ENCODE measurements at regions not wholly inside any gene's neighbourhood (a gene's known extent, or its start where the extent isn't known, plus 50 kb on each side); places are given as distances from the start of the nearest gene placed in this dataset.
"Not testable (repeated sequence)": the region's sequence is repeated elsewhere in the genome, so short reads cannot be mapped to it uniquely, and the experiment has no call there.

DNA sequence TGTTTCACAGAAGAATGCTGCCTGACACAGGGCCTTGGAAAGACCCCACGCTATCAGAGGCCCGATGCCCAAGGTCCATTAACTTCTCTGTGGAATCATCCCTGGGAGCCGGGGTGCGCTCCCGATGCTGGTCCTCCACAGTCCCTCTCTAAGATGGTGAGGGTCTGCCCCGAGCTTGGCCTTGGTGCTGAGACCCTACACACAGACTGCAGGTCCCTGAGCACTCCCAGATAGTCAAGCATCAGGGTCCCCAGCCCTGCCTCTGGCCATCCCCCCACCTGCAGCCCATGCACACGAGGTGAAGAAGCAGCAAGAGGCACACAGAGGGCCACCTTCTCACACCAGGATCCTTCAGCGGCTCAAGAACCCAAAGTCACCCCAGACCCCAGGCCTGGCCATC, 263.3 kb downstream of the MYCN start:
- DNase-seq (ENCODE audit: low spot score): no peak

DNA sequence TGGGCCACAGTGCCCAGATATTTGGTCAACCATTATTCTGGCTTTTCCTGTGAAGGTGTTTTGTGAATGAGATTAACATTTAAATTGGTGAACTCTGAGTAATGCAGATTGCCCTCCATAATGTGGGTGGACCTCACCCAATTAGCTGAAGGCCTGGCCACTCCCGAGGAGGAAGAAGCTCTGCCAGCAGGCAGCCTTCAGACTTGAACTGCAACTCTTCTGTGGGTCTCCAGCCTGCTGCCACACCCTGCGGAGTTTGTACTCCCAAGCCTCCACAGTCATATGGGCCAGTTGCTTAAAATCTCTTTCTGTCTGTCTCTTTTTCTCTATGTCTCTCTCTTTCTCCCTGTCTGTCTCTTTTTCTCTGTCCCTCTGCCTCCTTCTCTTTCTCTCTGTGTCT, 262.7 kb downstream of the MYCN start:
- no peak for DNase-seq (ENCODE audit: low spot score)

DNA sequence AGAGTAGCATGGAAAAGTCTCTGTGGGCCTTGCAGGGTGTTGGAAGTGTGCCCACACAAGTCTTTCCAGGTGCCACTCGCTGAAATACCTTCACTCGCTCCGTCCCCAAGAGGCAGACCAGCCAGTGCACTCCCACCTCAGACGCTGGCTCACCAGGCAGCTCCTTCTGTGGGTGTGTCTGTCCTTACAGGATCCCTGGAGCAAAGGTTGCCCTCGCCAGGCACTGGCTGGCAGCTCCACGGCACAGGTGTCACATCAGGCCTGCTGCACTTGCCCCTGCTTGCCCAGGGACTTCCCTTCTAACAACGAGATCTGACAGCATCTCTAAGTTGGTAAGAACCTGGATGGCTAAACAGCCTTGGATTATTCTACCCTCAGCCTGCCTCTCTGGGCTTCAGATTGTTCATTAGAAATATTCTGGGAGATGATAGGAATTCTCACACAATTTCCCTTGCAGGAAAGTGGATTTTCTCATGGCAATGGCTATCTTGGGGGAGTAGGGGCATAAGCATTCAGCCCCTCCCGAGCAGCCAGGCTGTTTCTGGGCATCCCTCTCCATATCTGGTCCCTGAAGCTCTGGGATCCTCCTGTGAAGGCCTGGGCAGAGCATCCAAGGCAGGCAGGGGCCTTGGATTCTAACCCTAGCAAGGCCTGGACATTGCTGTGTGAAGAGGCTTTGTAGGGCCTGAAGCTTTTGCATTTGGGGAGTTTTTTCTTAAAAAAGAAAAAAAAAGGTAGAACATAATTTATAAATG, 262.1 kb downstream of the MYCN start:
- no peak for DNase-seq (ENCODE audit: low spot score)

DNA sequence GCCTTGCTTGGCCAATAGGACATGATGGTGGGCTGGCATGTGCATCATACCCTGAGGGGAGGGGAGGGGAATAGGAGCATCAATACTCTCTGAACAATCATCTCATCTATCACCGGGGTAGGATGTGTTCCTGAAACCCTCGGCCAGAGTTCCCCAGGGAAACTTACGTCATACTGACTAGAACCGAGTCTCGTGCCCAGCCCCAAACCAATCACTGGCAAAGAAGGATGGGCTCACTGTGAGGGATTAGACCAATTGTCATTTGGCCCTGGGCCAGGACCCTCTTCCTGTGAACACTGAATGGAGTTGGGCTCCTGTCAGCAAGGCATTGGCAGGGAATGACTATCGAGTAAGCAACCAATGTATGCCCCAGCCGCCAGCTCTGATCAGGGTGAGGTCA, 261.5 kb downstream of the MYCN start:
- DNase-seq (ENCODE audit: low spot score): no peak

DNA sequence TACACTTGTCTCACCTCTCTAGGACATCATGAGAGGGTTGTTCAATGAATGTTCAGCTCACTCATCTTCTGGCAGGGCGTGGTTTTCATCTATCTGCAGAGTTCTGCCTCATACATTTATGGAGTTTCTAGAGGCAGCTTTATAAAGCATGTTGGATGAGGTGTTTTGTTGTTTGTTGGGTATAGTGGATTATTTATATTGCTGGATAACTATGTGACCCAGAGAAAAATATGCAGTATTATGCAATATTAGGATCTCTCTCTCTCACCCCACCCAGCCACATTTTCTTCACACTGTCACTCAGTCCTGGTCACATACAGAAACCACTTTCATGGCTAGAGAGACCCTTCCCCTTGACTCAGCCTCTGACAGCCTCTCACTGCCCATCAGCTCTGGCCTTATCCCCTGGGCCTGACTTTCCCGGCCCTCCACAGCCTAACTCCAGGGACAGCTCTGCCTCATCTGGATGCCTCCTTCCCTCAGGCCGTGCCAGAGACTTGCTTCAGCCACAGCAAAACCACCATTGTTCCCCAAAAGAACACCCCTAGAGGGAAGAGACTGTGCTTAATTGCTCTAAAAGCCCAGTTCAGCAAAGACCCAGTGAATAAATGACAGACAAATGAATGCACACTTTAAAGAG, 260.3 kb downstream of the MYCN start:
- DNase-seq (ENCODE audit: low spot score): no peak

DNA sequence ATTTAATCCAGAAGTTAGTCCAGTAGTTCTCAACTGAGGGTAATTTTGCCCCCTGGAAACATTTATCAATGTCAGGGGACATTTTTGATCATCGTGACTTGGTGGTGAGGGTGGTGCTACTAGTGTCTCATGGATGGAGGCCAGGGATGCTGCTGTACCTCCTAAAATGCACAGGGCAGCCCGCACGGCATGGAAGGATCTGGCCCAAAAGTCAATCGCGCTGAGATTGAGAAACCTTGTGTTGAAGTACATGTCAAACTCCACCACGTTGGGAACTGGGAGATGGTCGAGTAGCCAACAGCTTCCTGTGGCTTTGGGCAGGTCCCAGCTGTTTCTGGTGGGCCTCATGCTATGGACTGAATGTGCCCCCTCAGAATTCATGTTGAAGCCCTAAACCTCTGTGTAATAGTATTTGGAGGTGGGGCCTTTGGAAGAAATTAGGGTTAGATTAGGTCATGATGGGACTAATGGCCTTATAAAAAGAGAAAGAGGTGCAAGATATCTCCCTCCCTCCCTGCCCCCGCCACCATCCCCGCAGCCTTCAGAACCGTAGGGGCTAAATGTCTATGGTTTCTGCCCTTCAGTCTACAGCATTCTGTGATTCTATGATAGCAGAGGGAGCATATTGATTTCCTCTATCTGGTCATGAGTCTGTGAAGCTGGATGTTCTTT, 259.7 kb downstream of the MYCN start:
- no peak for DNase-seq (ENCODE audit: low spot score)

DNA sequence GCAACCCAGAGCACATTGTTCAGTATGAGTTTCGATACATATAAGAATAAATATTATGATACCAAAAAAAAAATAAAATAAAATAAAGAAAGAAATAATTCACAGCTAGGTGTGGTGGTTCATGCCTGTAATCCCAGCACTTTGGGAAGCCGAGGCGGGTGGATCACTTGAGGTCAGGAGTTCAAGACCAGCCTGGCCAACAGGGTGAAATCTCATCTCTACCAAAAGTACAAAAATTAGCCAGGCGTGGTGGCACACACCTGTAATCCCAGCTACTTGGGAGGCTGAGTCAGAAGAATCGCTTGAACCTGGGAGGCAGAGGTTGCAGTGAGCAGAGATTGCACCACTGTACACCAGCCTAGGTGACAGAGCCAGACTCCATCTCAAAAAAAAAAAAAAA, 258.9 kb downstream of the MYCN start:
- DNase-seq (ENCODE audit: low spot score): not testable (repeated sequence)

DNA sequence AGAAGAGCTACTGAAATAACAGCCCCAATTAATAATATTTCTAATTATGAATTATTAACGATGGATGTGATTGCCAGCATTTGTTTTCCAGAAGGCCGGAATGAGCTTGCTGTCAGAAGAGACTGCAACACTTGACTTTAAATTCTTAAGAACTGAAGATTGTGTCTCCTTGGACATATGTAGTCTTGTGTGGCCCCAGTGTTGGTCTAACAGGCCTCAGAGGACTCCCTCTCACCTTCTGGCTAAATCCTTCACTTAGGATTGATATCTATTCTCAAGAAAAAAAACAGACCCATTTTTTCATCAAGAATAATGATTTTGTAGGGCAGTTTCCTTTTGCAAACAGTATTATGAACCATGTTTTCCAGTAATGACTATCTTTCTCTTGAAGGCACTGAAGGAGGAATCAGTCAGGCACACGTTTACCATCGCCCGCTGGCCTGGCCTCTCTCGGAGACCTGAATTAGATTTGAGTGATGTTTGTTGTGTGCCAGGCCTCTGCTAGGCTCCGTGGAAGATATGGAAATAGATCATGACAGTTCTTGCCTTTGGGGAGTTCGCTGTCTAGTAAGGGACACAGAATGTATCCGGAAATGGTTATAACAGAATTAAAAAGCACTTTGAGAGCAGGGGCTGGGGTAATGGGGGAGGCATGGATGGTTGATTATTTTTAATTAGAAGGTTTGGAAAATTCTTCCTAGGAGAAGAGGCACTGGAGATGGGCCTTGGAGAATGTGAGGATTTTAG, 258.0 kb downstream of the MYCN start:
- no peak for DNase-seq (ENCODE audit: low spot score)

DNA sequence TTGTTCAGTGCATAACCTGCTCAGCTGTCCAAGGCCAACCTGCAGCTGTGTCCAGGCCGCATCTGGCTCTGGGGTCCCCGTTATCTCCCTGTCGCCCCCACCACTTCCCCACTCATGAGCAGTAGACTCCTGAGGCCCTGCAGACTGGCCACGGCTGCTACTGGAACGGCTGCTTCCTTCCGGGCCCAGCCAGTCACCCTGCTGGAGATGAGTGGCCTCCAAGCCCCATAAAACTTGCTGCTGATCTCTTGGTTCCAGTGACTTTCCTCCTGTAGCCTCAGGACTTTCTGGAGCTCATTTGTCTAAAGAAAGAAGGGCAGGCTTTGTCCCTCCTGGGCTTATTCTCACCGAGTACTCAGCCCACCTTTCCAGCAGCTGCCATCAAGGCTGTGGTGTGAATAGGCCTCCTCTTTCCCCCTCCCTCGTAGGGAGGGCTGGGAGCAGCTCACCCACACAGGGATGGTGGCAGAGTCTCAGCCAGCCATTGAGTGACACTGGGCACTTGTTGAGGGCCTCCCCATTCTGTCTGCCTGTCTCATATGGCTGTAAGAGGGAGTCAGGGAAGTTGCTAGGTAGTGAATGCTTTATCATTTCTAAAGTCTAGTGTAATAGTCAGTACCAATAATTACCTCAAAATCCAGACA, 257.3 kb downstream of the MYCN start:
- no peak for DNase-seq (ENCODE audit: low spot score)

DNA sequence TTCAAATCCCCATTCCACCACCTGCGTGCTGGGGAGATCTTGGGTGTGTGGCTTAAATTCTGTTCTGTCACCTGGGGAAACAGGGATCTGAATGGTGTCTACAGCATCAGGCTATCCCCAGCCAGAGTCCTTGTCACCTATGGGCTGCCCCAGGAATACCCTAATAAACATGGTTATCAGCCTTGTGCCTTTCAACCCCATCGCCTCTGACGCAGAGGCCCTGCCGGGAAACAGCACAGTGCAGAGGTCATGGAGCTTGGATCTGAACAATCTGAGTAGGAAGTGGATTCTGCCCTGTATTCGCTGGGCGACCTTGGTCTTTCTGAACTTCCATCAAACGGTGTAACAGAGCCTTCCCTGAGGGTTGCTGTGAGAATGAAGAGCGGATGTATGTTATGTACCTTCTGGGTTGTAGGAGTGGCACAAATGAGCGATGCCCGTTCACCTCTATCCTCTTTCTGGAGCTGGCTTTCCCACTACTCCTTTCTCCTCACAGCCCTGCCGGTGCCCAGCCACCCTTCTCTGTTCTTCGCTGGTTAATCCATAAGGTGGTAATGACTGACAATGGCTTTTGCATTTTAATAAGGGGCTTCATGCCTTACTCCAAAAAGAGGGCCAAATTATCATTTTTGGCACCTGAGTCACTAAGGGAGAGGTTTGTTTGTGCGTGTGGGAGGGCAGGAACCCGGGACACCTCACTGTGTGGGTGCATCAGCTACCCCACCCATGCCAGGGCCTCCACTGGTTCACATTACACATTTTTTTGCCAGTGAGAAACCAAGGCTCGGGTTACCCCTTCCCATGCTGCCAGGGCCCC, 256.5 kb downstream of the MYCN start:
- no peak for DNase-seq (ENCODE audit: low spot score)

DNA sequence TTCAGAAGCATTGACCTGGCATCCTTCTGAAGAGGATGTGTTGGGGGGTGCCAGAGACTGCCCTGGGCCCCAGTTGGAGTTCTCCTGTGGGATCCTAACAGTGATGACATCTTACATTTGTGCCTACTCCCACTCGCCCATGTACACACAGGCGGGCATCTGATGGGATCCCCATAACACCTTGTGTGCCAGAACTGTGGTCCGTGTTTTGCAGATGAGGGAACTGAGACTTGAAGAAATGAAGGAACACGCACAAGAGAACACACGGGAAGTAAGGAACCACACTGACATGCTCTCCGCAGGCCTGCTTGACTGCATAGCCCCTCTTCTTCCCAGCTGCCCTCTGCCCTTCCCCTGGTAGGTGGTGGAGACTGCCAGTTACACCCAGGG, 255.3 kb downstream of the MYCN start:
- DNase-seq (ENCODE audit: low spot score): no peak

DNA sequence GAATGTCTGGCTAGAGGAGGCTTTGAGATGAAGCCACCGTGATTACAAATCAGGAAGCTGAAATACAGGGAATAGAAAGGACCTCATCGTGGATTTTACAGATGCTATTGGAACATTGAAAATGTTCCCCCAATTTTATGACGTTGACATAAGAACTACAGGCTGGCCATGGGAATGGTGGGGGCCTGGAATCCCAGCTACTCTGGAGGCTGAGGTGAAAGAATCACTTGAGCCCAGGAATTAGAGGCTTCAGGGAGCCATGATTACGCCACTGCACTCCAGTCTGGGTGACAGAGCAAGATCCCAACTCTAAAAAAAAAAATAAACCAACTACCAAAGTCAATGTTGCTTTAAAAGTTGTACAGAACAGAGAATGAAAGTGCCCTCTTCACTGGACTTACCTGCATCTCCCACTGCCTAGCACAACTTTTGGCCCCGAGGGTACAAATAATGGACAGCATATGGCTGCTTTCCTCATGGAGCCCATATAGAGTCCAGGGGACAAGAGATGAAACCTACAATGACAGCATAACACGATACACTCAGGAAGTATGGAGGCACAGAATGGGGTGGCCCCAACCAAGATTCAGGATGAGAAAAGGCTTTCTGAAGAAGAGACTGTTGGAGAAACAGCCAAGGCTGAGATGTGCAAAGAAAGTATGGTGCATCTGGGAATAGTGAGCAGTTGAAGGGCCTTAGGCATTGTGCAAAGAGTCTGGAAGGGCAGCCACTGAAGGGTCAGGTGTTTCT, 254.8 kb downstream of the MYCN start:
- DNase-seq (ENCODE audit: low spot score): no peak

DNA sequence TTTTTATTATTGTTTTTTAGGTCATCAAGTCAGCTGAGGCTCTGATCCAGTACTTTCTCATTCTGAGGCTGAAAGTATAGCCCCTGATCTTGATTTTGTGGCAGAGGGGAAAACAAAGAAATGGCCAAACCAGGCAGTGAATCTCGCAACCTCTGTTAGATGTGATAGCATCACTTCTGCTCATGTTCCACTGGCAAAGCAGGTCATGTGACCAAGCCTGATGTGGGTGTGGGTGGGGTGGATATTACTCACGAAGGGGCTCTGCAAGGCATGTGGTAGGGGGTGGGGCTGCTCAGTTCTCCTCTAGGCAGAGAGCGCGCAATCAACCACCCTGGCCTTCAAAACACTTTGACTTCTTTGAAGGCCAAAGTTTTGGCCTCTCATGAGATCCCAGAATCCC, 254.2 kb downstream of the MYCN start:
- DNase-seq (ENCODE audit: low spot score): no peak

DNA sequence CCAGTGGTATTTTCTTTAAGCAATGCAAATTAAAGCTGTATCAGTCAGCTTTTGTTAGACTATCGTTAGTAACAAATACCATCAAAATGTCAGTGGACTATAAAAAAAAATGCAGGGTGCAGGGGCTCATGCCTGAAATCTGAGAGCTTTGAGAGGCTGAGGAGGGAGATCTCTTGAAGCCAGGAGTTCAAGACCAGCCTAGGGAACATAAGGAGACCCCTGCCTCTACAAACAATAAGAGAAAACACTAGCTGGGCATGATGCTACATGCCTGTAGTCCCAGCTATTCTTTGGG, 253.7 kb downstream of the MYCN start:
- no peak for DNase-seq (ENCODE audit: low spot score)

DNA sequence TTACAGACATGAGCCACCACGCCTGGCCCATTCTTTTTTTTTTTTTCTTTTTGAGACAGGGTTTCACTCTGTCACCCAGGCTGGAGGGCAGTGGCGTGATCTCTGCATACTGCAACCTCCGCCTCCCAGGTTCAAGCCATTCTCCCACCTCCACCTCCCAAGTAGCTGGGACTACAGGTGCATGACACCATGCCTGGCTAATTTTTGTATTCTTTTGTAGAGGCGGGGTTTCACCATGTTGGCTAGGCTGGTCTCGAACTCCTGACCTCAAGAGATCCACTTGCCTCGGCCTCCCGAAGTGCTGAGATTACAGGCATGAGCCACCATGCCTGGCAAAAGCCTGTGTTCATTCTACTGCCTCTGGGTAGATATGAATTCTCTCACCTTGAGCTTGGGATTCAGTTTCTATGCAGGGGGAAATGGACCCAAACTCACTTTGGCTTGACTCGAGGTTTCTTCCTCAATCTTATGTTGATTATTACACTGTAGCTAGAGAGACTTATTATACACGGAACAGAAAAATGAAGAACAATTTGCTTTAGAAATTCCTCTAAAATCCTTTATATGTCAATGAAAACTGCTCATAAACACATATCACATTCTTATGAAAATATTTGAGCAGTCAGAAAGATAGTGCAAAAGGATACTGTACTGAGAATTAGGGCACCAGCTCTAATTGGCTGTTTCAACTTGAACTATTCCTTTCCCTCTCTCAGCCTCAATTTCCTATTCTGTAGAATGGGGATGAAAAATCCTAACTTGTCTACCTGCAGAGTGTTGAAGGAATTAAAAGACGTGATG, 252.3 kb downstream of the MYCN start:
- no peak for DNase-seq (ENCODE audit: low spot score)

DNA sequence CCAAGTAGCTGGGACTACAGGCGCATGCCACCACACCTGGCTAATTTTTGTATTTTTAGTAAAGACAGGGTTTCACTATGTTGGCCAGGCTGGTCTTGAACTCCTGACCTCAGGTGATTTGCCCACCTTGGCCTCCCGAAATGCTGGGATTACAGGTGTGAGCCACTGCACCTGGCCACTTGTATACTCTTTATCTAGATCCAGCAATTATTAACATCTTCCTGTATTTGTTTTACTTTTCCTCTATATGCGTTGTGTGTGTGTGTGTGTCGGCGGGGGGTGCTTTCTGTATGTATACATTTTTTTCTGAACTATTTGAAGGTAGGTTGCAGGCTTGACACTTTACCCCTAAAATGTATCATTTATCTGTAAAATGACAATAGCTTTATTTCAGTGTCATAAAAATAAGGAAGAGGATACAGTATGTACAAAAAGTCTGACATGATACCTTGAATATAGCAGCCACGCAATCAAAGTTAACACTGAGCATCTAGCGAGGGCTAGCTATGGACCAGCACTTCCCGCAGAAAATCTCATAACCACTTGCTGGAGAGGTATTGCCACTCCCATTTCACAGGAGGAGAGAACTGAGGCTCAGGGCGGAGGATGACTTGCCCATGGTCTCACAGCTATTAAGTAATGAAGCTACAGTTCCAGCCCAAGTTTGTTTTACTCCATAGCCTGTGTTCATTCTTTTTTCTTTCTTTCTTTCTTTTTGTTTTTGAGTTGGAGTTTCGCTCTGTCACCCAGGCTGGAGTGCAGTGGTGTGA, 251.3 kb downstream of the MYCN start:
- no peak for DNase-seq (ENCODE audit: low spot score)

DNA sequence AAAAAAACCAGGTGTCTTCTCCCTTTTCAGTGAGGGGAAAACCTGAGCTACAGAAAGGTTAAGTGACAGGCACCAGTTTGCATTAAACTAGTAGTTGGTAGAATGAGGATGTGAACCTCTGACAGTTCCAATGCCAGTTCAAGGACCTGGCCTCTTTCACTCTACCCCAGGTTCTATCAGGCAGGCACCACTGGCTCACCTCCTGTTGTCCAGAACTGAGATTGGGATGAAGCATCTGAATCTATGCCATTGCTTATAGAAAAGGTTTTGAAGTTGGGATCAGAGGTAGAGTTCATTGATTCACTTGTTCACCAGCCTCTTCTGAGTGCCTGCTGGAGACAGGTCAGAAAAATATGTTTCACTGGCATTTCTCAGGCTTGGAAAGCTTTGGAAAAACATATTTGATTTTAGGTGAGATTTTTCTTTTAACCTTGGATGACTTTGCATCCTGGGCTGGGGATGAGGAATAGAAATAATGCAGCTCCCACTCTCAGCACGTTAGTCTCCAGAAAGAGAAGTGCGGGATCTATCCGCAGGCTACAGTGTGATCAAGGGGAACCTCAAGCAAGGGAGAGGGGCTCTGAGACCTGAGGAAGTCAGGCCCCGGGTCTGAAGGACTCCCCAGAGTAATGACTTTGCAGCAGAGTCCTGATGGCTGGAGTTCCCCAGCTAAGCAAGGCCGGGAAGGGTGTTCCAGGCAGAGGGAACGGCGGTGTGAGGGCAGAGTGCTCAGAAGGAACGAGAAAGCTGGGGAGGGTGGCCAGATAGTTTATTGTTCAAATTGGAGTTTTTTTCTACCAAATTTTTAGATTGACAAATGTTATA, 250.3 kb downstream of the MYCN start:
- DNase-seq (ENCODE audit: low spot score): no peak

DNA sequence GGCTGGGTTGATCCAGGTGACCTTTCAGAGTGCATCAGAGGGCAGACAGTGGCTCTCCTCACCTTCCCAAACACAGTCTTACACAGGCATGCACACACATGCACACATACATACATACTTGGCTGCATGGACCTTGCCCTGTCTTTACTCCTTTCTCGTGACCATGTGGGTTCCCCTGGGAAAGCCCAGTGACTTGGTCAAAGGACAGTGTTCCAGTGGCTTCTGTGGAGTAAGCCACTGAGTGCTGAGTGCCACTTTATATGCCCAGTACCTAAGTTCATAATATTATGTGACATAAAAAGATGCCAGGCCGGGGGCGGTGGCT, 249.4 kb downstream of the MYCN start:
- DNase-seq (ENCODE audit: low spot score): no peak
